ENCODE measurements at regions not wholly inside any gene's neighbourhood (a gene's known extent, or its start where the extent isn't known, plus 50 kb on each side); places are given as distances from the start of the nearest gene placed in this dataset.
"Not testable (repeated sequence)": the region's sequence is repeated elsewhere in the genome, so short reads cannot be mapped to it uniquely, and the experiment has no call there.

DNA sequence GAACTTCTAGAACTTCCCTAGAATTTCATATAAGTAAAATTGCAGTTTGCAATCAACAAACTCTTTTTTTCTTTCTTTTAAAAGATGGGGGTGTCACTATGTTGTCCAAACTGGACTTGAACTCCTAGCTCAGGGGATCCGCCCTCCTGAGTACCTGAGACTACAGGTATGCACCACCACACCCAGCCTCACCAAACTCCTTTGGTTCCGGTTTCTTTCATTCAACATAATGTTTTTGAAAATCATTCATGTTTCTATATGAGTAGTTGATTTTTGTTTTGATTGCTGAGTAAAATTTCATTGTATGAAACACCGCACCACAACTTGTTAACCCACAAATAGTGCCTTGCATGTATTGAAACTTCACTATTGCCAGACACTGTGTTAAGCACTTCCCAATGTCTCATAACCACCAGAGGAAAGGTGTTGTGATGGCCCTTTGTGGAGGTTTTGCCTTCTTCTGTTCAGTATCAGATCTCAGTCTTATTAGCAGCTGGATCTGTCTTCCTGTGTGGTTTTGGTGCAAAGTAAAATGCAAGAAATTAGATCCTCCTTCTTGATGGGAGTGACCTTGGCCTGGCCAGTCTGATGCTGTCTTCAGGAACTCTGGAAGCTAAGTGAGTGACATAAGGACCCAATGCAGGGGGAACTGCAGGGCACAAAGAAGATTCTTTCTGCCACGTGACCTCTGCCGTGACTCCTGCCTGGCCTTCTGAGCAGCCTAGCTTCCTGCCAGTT, 78.8 kb upstream of the UBE2E1 start:
- TF ChIP-seq, protein P1, sequence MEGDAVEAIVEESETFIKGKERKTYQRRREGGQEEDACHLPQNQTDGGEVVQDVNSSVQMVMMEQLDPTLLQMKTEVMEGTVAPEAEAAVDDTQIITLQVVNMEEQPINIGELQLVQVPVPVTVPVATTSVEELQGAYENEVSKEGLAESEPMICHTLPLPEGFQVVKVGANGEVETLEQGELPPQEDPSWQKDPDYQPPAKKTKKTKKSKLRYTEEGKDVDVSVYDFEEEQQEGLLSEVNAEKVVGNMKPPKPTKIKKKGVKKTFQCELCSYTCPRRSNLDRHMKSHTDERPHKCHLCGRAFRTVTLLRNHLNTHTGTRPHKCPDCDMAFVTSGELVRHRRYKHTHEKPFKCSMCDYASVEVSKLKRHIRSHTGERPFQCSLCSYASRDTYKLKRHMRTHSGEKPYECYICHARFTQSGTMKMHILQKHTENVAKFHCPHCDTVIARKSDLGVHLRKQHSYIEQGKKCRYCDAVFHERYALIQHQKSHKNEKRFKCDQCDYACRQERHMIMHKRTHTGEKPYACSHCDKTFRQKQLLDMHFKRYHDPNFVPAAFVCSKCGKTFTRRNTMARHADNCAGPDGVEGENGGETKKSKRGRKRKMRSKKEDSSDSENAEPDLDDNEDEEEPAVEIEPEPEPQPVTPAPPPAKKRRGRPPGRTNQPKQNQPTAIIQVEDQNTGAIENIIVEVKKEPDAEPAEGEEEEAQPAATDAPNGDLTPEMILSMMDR (conservative IDR thresholded peaks at IDR 0.05; ENCODE audit: low read length): no peak
- DNase-seq (ENCODE audit: low read depth): no peak
- H3K4me3 ChIP-seq (ENCODE audit: low read length): no peak overlapping the region

DNA sequence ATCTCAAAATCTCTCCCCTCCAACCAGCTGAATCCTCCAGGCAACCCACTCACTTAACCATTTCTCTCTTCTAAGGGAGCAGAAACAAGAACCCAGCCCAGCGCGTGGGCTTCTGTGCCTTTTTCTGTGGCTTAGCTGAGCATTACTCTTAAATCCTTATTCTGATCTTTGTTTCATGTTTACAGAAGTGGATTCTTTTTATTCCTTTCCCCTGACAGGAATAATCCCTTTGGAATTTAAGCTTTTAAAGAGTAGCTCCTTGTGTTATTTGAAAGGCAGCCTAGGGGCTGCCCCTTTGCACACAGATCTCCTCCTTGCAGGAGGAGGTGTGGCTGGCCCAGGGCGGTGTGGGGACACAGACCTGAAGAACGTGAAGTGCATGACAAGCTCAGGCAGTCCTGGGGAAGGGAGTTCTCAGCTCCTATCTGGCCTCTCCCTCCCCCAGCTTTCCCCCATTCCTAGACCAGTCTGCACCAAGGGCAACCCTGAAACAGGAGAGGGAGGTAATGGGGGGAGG, 77.1 kb upstream of the UBE2E1 start:
- no peak for DNase-seq (ENCODE audit: low read depth)
- TF ChIP-seq, protein P1 (conservative IDR thresholded peaks at IDR 0.05; ENCODE audit: low read length): no peak
- H3K4me3 ChIP-seq (ENCODE audit: low read length): no peak overlapping the region

GRCh38 chr3:23729362-23729761, 76.4 kb upstream of the UBE2E1 start:
- DNase-seq (ENCODE audit: low read depth); H3K4me3 ChIP-seq (ENCODE audit: low read length): not testable (repeated sequence)

DNA sequence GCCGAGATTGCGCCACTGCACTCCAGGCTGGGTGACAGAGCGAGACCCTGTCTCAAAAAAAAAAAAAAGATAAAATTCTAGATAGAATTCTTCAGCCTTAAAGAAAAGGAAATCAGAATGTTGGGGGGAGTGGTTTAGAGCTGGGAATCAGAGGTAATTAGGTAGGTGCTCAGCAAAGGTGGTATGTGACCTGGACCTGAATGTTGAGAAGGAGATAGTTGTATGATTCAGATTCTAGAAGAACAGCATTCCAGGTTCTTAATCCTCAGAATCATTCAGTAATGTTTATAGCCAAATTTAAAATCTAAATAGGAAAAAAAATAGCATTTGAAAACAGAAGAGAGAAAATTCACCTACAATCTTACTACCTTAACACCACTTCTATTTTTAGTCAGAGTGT, 71.3 kb upstream of the UBE2E1 start:
- TF ChIP-seq, protein P1 (conservative IDR thresholded peaks at IDR 0.05; ENCODE audit: low read length): no peak
- DNase-seq (ENCODE audit: low read depth): no peak
- H3K4me3 ChIP-seq (ENCODE audit: low read length): no peak overlapping the region

GRCh38 chr3:23735062-23735461, 70.7 kb upstream of the UBE2E1 start:
- no peak overlapping the region for H3K4me3 ChIP-seq (ENCODE audit: low read length)
- TF ChIP-seq, protein P1 (conservative IDR thresholded peaks at IDR 0.05; ENCODE audit: low read length): no peak
- DNase-seq (ENCODE audit: low read depth): no peak

- TF ChIP-seq, protein P1 (conservative IDR thresholded peaks at IDR 0.05; ENCODE audit: low read length): no peak
- DNase-seq (ENCODE audit: low read depth): no peak
- H3K4me3 ChIP-seq (ENCODE audit: low read length): no peak overlapping the region
These were observed 70.0 kb upstream of the UBE2E1 start for GRCh38 chr3:23735535-23736326.

- H3K4me3 ChIP-seq (ENCODE audit: low read length): no peak overlapping the region
- no peak for DNase-seq (ENCODE audit: low read depth)
- TF ChIP-seq, protein P1 (conservative IDR thresholded peaks at IDR 0.05; ENCODE audit: low read length): no peak
These were observed 66.8 kb upstream of the UBE2E1 start for GRCh38 chr3:23738944-23739343.
